Choroid plexus epithelial cell (primary cell): ENCODE measurements at regions not wholly inside any gene's neighbourhood (a gene's known extent, or its start where the extent isn't known, plus 50 kb on each side); places are given as distances from the start of the nearest gene placed in this dataset.

Experiments
- DNase-seq: peaks from one replicate; pipeline ENCODE4 v3.0.0-alpha.2; 2010; ENCODE audit warnings: low read depth
- H3K4me3 ChIP-seq: 2 replicates; pipeline ENCODE4 v1.5.1; 2011; ENCODE audit warnings: low read depth, mild to moderate bottlenecking, control low read depth, low read length, moderate library complexity
- TF ChIP-seq, protein P1 (sequence below): conservative IDR thresholded peaks from 2 replicates; pipeline ENCODE4 v1.5.1; 2011; ENCODE audit warnings: low read depth, mild to moderate bottlenecking, control low read depth, inconsistent platforms, low read length, moderate library complexity

GRCh38 chr4:111633663-111634266 lies 511.5 kb upstream of the FAM241A start:
- H3K4me3 ChIP-seq: no peak overlapping the region
- TF ChIP-seq, protein P1, sequence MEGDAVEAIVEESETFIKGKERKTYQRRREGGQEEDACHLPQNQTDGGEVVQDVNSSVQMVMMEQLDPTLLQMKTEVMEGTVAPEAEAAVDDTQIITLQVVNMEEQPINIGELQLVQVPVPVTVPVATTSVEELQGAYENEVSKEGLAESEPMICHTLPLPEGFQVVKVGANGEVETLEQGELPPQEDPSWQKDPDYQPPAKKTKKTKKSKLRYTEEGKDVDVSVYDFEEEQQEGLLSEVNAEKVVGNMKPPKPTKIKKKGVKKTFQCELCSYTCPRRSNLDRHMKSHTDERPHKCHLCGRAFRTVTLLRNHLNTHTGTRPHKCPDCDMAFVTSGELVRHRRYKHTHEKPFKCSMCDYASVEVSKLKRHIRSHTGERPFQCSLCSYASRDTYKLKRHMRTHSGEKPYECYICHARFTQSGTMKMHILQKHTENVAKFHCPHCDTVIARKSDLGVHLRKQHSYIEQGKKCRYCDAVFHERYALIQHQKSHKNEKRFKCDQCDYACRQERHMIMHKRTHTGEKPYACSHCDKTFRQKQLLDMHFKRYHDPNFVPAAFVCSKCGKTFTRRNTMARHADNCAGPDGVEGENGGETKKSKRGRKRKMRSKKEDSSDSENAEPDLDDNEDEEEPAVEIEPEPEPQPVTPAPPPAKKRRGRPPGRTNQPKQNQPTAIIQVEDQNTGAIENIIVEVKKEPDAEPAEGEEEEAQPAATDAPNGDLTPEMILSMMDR: no peak
- DNase-seq: no peak

- no peak overlapping the region for H3K4me3 ChIP-seq
- TF ChIP-seq, protein P1: no peak
- no peak for DNase-seq
Measured at GRCh38 chr4:111635646-111636045, 509.6 kb upstream of the FAM241A start.

- TF ChIP-seq, protein P1: no peak
- no peak overlapping the region for H3K4me3 ChIP-seq
- no peak for DNase-seq
Measured at GRCh38 chr4:111636961-111637585, 508.2 kb upstream of the FAM241A start.

DNA sequence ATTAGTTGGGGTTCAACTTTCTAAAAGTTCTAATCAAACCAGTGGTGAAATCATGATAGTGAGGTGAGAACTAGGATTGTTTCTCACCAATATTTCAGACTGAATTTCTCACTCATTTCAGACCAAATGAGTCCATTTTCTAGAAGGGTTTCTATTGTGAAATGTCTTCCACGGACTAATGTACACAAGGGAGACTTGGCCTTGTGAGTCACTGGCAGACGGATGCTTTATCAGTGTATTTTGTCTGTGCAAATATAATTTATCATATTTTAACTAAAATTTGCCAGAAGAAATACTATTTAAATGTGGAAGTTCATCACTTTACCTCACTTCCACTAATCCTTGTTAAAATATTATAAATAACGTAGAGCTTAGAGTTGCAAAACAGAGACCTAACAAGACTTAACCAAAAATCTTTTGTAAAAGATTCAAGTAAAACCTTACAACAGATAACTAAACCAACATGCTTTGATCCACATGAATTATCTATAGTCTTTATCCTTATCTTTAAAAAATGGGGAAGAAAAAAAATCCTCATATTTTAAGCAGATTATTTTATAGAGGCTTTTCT lies 506.0 kb upstream of the FAM241A start:
- TF ChIP-seq, protein P1: no peak
- DNase-seq: peak; percentile 58

DNA sequence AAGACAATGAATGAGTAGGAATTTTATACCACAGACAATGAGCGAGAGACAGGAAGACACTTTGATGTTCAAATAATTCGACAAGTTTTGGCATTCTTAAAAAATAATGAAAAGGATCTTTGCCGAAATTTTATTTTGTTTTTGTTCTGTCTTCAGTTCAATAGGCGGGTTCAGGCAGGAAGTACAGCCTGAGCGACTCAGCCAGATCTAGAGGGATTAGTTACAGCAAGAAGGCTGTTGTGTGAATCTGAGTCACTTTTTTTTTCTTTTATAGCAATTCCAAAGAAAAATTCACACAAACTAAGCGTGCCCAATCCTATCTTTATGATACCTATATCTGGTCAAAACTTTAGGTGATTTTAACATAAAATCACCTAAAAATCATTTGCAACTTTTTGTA lies 505.4 kb upstream of the FAM241A start:
- no peak overlapping the region for H3K4me3 ChIP-seq

More for the DNA sequence above, 506.0 kb upstream of the FAM241A start:
- H3K4me3 ChIP-seq: no peak overlapping the region

GRCh38 chr4:111641813-111642579 lies 503.3 kb upstream of the FAM241A start:
- no peak overlapping the region for H3K4me3 ChIP-seq
- peak; percentile 97 for DNase-seq
- TF ChIP-seq, protein P1: peak; percentile 97

More for the DNA sequence above, 505.4 kb upstream of the FAM241A start:
- DNase-seq: peak; percentile 50
- TF ChIP-seq, protein P1: no peak
